ENCODE measurements at regions not wholly inside any gene's neighbourhood (a gene's known extent, or its start where the extent isn't known, plus 50 kb on each side); places are given as distances from the start of the nearest gene placed in this dataset.
"Not testable (repeated sequence)": the region's sequence is repeated elsewhere in the genome, so short reads cannot be mapped to it uniquely, and the experiment has no call there.

DNA sequence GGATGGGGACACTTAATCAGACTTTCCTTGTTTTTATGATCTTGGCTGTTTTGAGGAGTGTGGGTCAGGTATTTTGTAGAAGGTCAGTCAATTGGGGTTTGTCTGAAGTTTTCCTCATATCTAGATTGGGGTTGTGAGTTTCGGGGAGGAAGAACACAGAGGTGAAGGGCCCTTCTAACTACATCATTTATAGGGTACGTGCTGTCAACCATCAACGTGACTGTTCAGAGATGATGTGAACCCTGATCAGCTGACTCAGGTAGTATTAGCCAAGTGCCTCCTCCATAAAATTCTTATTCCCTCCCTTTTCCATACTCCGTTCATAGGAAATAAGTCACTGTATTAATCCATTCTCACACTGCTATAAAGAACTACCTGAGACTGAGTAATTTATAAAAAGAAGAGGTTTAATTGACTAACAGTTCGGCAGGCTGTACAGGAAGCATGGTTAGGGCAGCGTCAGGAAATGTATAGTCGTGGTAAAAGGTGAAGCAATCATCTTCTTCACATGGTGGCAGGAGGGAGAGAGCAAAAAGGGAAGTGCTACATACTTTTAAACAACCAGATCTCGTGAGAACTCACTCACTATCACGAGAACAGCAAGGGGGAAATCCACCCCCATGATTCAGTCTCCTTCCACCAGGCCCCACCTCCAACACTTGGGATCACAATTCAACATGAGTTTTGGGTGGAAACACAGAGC is 547.1 kb upstream of the LINC00305 start:
- DNase-seq: no peak

DNA sequence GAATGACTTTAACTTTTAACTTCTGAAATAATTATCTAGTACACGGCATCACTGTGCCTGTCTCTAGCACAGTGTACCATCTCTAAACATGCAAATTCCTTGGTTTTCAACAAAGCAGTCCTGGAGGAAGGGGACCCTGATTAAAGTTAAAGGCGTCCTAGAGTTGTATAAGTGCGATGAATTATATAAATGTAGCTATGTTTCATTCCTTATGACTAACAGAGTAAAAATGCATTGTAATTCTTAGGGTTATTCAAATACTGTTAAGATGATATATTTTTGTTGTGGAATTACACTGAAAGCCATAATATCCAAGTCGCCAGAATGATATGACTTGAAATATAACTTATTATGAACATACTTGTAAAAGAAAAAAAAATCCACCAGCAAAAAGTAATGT is 544.9 kb upstream of the LINC00305 start:
- DNase-seq: no peak

DNA sequence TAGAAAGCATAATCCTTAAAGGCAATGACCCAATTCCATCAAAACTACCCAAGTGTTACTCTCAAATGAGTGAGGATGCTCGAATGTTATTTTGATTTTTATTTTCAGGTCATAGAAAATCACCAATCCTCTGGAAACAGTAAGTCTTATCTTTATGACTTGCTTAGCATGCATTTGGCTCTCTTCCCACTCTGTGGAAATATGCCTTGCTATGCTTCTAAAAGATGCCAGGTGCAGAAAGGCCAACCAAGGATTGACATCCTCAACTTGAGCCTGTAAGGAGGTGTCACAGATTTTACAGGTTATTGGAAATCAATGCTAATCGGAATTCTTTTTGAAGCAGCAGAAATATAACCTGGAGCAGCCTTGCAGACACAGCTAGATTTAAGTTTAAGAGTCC is 543.9 kb upstream of the LINC00305 start:
- DNase-seq: no peak

DNA sequence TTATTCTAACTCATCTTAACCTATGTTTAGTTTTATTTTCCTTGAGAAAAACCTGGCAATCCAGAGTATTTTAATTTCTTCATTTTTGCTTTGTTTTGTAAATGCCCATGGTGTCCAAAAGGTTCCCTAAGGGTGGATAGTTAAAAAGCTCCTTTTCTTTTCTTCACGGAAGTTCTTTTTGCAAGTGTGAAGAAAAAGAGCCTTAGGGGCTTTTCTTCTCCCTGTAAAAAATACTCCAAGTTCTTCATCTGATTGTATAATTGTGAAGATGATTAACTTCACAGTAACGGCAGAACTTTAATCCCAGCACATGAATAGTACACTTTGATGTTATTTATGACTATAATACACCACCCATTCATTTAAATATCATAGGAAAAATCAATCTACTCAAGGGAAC is 530.2 kb upstream of the LINC00305 start:
- no peak for DNase-seq

DNA sequence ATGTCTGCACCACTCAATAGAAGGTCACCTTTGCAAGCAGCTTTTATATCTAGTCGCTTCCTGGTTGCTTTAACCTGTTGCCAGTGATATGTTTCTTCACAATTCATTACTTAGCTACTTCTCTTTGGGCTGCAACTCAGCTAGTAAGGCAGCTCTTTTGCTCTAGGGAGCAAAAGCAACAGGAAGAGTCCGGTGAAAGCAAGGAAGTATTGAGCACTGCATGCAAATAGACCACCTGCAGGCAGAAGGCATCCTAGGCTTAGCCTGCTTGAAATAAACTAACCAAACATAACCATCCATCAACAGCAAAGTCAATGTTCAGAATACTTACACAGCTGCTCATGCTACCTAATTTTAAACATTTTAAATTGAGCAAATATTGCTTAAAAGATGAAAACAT is 529.2 kb upstream of the LINC00305 start:
- no peak for DNase-seq

DNA sequence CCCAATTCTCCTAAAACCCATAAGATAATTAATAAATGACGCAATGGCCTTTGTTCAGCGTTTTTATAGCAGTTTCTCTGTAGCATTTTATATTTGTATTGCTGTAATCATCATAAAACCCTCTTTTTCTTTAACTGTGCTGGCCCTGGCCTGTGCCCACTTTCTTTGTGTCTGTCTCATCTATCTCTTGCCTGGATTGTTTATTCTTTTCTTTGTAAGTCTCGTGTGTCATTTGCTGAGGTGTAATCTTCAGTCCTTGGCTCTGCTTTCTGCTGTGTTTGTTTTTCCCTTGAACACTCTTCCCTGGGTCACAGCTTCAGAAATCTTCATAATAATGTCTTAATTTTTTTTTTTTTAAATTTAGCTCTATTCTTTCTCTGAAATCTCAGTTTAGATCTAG is 525.8 kb upstream of the LINC00305 start:
- DNase-seq: no peak

DNA sequence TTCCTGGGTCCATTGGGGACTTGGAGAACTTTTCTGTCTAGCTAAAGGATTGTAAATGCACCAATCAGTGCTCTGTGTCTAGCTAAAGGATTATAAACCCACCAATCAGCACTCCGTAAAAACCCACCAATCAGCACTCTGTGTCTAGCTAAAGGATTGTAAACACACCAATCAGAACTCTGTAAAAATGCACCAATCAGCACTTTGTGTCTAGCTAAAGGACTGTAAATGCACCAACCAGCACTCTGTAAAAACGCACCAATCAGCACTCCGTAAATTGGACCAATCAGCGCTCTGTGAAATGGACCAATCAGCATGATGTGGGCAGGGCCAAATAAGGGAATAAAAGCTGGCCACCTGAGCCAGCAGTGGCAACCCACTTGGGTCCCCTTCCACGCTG is 522.4 kb upstream of the LINC00305 start:
- DNase-seq: not testable (repeated sequence)

DNA sequence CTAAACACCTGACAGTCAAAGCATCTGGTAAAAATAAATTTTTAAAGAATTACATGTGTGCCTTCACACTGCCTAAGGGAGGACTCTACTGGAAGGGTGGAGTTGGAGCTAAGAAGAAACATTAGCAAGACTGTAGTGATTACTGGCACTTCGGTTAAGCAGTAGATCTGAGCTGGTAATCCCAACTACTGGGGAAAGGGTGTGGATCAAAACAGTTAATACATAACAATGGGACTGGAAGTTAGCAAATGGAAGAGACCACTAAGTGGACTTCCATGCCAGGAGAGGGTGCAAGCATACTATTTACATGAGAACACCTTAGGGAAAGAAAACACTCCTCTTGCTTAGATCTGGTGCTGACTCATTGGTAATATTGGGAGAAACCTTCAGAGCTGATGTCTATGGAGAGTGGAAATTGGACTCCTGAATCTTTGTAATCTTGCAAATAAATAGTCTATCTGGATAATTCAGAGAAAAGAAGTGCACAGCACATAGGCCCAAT is 519.6 kb upstream of the LINC00305 start:
- DNase-seq: no peak

DNA sequence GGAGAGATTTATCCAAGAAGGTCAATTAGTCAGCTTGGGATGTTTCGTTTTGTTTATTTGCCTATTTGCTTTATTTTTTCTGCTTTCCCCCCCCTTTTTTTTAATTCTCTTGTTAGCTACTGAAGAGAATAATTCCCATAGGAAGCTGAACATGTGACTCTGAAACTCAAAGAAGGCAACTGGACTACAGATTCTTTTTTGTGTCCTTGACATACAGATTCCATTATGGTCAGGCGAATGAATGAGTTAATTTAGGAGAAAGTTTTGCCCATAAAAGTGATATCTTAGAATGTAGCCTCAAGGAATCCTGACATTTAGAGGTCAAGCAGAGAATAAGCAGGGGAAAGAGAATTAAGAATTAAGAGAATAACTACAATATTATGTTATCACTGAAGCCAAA is 514.2 kb upstream of the LINC00305 start:
- DNase-seq: no peak

DNA sequence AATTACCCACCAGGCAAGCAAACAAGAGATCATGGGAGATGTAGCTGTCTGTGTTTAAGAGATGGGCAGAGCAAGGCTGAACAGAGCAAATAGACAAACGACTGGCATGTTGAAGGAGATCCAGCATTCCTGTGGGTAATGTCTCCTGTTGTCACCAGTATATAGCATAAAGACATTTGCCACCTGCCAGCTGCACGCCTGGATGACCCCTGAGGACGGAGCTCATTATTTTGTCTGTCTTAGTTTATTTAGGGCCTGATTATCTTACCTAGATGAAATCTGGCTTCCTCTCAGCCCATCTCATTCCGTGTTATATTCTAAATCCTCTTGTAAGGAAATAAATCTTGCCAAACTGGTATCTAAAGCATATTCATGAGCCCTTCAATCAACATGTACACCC is 510.3 kb upstream of the LINC00305 start:
- DNase-seq: no peak

DNA sequence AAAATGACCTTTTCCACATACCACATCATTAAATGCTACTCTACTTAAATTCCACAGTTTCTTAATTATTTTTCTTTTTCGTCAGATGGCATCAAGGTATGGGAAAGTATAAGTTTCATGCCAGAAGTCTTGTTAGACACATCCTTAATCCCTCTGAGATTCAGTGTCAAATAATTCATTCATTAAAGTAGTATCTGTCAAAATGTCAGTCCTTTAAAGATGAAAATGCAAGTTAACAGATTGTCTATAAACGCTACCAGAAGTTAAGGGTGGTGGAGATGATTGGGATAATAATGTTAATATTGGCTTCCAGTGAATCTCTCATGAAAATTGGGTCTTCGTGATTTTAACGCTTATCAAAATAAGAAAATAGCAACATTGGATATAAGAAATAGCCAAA is 504.2 kb upstream of the LINC00305 start:
- no peak for DNase-seq

DNA sequence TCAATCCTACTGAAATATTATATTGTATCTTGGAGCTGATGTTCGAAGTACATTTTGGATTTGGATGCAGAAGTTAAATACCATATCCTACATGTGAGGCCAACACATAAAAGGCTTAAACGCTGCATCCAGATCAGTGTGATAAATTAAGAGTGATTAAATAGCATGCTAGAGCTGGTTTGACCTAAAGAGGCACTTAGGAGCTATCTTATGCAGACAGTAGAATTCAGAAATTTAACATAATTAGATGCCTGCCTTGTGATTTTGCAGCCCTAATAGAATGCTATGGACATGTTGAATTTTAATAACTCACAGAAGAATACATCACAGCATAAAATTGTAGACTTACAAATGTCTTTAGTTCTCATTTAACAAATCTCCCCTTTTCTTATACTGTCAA is 501.2 kb upstream of the LINC00305 start:
- DNase-seq: no peak

DNA sequence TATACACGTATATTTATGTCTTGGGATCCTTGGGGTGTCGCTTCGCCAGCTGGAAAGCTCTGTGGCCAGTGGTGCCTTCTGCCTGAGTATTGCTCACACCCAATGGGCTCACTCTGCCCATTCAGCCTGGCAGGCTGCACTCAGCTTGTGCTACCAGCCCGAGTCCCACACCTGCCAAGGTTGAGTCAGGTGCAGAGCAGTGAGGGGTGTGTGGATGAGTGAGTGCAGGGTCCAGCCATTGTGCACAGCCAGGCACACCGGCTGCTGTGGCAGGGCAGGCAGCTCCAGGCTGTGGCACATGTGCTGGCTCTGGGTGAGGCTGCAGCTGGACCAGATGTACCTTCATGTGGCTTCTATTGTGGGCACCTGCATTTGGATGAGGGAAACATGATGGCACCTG is 496.9 kb upstream of the LINC00305 start:
- no peak for DNase-seq

DNA sequence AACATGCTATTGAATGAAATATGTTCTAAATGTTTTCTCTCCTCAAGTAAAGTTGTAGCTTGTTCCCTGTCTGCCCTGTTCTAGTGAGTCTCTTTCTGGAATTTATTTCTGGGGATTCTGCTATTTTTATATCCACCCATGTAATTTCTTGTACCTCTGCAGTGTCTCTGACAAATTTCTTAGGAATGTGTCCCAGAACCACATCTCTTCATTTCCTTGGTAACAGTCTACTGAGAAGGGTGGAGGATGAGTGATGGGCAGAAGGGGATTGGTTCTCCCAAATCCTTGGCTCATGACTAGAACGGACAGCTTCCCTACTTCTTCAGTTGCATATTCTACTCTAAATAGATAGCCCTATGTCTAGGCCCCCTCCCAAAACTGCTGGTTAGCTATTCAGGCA is 490.6 kb upstream of the LINC00305 start:
- DNase-seq: no peak

DNA sequence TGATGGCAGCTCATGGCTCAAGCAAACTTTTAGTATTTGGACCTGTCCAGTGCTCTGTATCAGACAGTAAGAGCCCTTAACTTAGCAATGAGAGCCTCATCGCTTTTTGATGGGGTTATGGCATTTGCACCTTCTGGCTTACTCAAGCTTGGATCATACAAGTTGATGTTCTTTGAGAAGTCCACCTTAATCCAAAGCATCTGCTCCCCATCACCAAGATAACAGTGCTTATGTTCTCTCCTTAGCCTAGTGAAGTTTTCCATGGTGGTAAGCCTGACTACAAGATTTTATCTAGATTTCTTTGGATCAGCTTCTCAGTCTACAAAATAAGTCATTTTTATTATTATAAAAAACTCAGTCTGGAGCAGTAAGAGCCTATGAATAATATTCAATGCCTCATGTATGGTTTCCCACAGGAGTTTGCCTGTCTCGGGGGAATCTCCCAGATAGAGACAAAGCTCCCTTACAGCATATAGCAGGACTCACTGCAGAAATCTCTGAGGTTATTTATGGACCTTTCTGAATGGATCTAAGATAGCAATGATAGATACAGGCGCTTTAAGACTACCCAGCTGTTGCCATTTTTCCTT is 472.2 kb upstream of the LINC00305 start:
- DNase-seq: no peak

DNA sequence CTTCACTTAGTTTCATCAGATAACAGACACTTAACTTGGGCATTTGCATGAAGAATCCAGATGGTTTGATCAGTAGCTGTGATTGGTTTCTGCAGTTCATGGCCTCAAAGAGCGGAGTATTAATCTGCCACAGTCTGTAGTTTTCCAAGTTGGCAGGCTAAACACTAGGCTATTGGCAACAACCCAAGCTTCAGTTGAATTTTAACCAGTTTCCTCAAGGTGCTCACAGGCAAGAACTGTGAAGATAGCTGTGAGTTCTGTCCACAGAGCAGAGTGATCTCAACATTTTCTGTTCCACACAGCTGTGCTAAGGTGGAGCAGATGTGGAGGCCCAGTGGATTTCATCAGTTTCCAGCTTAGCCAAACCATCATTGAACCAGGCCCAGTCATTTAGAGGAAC is 469.5 kb upstream of the LINC00305 start:
- DNase-seq: no peak

DNA sequence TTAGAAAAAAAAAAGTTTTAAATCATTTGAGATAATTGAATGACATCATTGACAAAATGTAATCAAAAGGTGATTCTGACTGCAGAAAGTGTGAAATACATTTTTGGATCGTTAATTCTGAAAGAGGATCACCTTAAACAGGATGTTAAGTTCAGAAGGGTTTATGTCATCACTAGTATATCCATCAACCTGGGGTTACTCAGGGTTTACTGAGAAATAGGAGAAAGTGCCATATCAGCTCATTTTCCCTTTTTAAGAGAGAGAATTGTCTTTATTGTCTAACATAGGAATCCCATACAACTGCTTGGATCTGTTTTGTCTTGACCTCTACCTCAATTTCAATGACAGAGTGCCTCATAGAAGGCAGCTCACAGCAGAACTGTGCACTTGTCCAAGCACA is 466.1 kb upstream of the LINC00305 start:
- DNase-seq: no peak

DNA sequence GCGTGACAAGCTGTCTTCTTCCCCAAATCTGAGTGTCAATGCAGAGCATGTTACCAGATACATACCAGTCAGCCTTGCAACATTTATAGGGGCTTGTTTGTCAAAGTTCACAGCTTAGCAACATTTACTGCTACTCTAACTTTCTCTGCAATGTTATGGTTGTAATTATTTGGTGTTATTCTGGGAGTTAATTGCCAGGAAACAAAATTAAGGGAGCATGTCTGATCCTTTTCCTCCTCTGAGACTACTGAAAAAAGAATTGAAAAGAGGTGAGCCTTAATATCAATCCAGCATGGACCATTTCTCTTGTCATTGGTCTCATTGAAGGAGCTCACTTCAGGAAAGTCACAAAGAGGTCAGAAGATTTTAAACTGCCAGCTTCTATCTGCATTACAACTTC is 465.6 kb upstream of the LINC00305 start:
- no peak for DNase-seq

DNA sequence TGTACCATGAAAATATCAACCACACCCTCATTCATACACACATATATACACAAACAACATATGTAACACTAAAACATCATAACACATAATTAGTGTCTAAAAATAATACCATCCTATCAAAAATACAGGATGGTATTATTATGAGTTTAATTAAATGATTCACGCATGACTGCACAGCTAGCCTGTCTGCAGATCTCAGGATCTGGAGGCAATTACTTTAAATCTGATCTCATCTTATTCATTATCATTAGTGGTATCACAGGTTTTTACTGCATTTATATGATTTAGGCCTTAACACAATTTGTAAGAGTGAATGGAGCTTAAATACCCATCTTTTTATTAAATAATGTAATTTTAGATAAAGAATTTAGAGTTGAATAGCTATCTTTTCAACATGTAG is 443.4 kb upstream of the LINC00305 start:
- DNase-seq: no peak

DNA sequence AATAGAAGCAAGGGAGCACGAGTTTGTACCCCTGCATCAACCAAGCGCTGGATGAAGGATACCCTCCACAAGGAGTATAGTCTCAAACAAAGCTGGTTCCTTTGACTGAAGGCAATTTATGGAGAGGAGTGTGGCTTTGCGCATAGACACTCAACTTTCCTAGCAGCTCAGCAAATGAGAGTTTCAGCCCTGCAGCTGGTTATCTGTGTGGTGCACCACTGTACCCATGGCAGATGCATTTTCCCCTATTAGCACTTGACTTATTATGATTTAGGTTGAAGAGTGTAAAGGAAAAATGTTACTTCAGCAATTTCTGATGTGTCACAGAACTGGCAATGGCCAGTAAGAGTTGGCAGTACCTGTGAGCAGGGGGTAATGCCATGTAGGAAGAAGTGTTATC is 440.1 kb upstream of the LINC00305 start:
- DNase-seq: no peak

DNA sequence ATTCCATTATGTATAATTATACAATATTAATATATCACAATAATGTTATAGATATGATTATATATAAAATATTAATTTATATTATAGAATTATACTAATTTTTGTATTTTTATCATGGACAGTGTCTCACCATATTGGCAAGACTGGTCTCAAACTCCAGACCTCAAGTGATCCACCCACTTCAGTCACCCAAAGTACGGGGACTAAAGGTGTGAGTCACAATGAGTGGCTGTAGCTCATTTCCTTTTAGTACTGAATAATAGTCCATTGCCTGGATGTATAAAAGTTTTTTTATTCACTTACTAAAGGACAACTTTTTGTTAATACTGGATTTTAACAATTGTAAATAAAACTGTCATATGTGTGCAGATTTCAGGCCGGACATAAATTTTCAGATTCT is 417.6 kb upstream of the LINC00305 start:
- no peak for DNase-seq

DNA sequence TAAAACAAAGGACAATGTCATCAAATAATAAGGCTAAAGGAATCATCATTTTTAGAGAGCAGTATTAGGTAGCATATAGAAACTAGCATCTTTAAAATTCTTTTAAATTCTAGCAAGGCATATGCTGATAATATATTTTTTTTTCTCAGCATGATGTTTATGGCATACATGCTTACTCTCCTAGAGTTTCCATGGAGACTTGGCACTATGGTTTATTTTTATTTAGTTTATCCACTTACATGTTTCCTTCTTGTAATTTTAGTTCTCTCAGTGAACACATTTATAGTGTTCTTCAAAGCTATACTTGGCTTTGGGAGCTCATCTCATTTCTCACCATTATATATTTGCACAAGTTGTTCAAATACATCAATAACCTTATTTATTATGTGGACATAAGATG is 413.8 kb upstream of the LINC00305 start:
- no peak for DNase-seq

DNA sequence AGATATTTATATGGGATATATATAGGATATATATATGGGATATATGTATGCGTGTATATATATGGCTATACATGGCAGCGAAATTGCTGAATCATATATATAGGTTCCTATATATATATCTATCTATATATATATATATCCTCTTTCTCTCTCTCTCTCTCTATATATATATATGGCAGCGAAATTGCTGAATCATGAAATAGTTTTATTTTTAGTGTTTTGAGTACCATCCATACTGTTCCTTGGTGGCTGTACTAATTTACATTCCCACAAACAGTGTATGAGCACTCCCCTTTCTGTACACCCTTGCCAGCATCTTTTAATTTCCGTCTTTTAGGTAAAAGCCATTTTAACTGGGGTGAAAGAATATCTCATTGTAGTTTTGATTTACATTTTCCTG is 397.6 kb upstream of the LINC00305 start:
- no peak for DNase-seq

DNA sequence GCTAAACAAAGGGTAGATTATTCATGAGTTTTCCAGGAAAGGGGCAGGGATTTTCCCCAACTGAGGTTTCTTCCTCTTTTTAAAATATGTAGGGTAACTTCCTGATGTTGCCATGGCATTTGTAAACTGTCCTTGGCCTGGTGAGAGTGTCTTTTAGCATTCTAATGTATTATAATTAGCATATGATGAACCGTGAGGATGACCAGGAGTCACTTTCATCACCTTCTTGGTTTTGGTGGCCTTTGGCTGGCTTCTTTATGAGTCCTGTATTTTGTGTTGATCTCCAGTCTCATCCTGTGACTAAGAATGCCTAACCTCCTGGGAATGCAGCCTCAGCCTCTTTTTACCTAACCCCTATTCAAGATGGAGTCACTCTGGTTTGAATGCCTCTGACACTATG is 391.0 kb upstream of the LINC00305 start:
- DNase-seq: no peak

DNA sequence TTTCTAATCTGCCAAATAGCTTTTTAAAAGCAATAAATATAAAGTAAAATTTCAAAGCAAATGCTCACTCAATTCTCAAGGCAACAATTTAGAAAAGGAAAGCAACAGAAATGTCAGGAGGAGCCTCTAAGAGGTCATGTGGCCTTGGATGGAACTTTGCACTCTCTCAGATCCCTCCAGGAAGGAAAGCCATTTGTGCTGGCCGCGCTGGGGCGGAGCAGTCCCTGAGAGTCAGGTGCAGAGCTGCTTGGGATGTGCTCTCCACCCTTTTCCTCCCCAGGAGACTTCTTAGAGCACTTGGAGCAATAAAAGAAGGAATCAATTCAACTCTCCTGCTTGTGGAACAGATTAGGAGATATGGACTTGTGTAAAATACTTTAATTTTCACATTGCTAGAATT is 379.8 kb upstream of the LINC00305 start:
- DNase-seq: no peak
